HepG2 (cell line): ENCODE measurements at regions not wholly inside any gene's neighbourhood (a gene's known extent, or its start where the extent isn't known, plus 50 kb on each side); places are given as distances from the start of the nearest gene placed in this dataset.

Experiments used
- ATAC-seq: fragments of 200-7000 bp; cut with Tn5 transposase; 3 replicates; pipeline ENCODE4 v1.9.1; 2020; ENCODE audit warnings: mild to moderate bottlenecking, moderate library complexity
- BruUV-seq: library from RNA; stranded (reverse); fragments of 400-500 nt; replicated peaks from 2 replicates; lab custom pipeline; 2021; lab: Mats Ljungman, UMichigan
- CTCF ChIA-PET: fragments of 300-600 bp; formaldehyde crosslinking; extraction: SDS; loops from one replicate; lab custom pipeline; 2021; ENCODE audit warnings: low total read pairs, inconsistent platforms, low intra/inter-chr PET ratio; lab: Yijun Ruan, JAX
- POLR2A ChIA-PET: fragments of 350-600 bp; sonication (Branson Sonifier 250); formaldehyde crosslinking; loops from one replicate; lab custom pipeline; 2020; ENCODE audit warnings: antibody characterized with exemption, inconsistent platforms; lab: Yijun Ruan, JAX
- DNase-seq: peaks from one replicate; pipeline ENCODE4 v3.0.0-alpha.2; 2015; ENCODE audit warnings: low spot score
- FAIRE-seq: peaks from 3 replicates; lab custom pipeline; 2011; peaks lifted over from hg19 to GRCh38; lab: Jason Lieb, UNC
- H2AFZ ChIP-seq: one replicate; pipeline ENCODE4 v1.6.1; 2011; ENCODE audit warnings: low read length, inconsistent platforms
- H3K27ac ChIP-seq: fragments of 300-600 bp; 3 replicates; pipeline ENCODE4 v1.8.0; 2011; ENCODE audit warnings: mixed run types, mild to moderate bottlenecking, mixed read lengths, low read length, inconsistent platforms; ENCODE audit not compliant: insufficient read depth; ENCODE audit errors: extremely low read length
- H3K27me3 ChIP-seq, 2 experiments: fragments of 200-600 bp in 1 of 2; 2 replicates in 1 of 2; 3 replicates in 1 of 2; pipeline versions ENCODE4 v1.6.0 to v1.8.0; 2011; ENCODE audit warnings: low read length in 2 of 2, mild to moderate bottlenecking in 2 of 2, moderate library complexity in 2 of 2, inconsistent platforms in 1 of 2; ENCODE audit not compliant: insufficient read depth in 2 of 2, control insufficient read depth in 1 of 2
- H3K36me3 ChIP-seq, 2 experiments: fragments of 200-600 bp in 1 of 2; replicated peaks in 1 of 2; 2 replicates in 1 of 2; 3 replicates in 1 of 2; pipeline versions ENCODE4 v1.5.1 to v1.8.0; 2011; ENCODE audit warnings: low read length in 2 of 2, inconsistent platforms in 1 of 2; ENCODE audit not compliant: insufficient read depth in 2 of 2, control insufficient read depth in 1 of 2
- H3K4me1 ChIP-seq: 2 replicates; pipeline ENCODE4 v1.5.1; 2012; ENCODE audit warnings: low read length, inconsistent platforms; ENCODE audit not compliant: insufficient read depth
- H3K4me2 ChIP-seq: 2 replicates; pipeline ENCODE4 v1.6.0; 2011; ENCODE audit warnings: low read depth, low read length, inconsistent platforms
- H3K4me3 ChIP-seq, 3 experiments: fragments of 200-600 bp in 1 of 3; sonication (generic), shearing (Covaris generic) in 1 of 3; replicated peaks in 1 of 3; 2 replicates each; pipeline ENCODE4 v1.5.1; 2011 to 2016; ENCODE audit warnings: low read length in 3 of 3, inconsistent platforms in 2 of 3, low read depth in 2 of 3, mild to moderate bottlenecking in 2 of 3, control low read depth in 1 of 3, mixed read lengths in 1 of 3; ENCODE audit not compliant: insufficient read depth in 1 of 3
- H3K79me2 ChIP-seq: one replicate; pipeline ENCODE4 v1.6.1; 2011; ENCODE audit warnings: low read length, inconsistent platforms; ENCODE audit not compliant: insufficient read depth
- H3K9ac ChIP-seq: 2 replicates; pipeline ENCODE4 v1.6.0; 2011; ENCODE audit warnings: mild to moderate bottlenecking, low read depth, low read length, inconsistent platforms; ENCODE audit not compliant: insufficient read depth
- H3K9me3 ChIP-seq: 2 replicates; pipeline ENCODE4 v1.5.1; 2012; ENCODE audit warnings: mild to moderate bottlenecking, low read length
- H4K20me1 ChIP-seq: 2 replicates; pipeline ENCODE4 v1.6.0; 2011; ENCODE audit warnings: inconsistent platforms, mild to moderate bottlenecking, low read length, moderate library complexity; ENCODE audit not compliant: insufficient read depth
- CEBPZ ChIP-seq: IDR thresholded peaks from 2 replicates; pipeline ENCODE4 v1.6.1; 2012; ENCODE audit warnings: low read length, improper control_type of control experiment
- KDM3A ChIP-seq: IDR thresholded peaks from 2 replicates; pipeline ENCODE4 v1.6.1; 2018; ENCODE audit warnings: low read depth, missing compliant biosample characterization
- MXD1 ChIP-seq: sonication (generic); formaldehyde crosslinking; IDR thresholded peaks from 2 replicates; pipeline ENCODE4 v1.4.0; 2020; ENCODE audit warnings: mild to moderate bottlenecking, missing genetic modification reagents
- SNRNP70 ChIP-seq: fragments of 200-400 bp; formaldehyde crosslinking; IDR thresholded peaks from 2 replicates; pipeline ENCODE4 v1.6.1; 2017; ENCODE audit warnings: mild to moderate bottlenecking, low read depth, low read length, moderate library complexity
- SRSF1 ChIP-seq: fragments of 200-400 bp; formaldehyde crosslinking; optimal IDR thresholded peaks from 2 replicates; pipeline ENCODE3; 2017; ENCODE audit warnings: mild to moderate bottlenecking, low read depth, low read length, moderate library complexity
- TAF15 ChIP-seq: fragments of 200-400 bp; formaldehyde crosslinking; IDR thresholded peaks from one replicate; pipeline ENCODE4 v1.6.1; 2018; ENCODE audit warnings: mild to moderate bottlenecking, low read depth, low read length; ENCODE audit not compliant: poor library complexity, severe bottlenecking
- ZHX2 ChIP-seq, 2 experiments: sonication (generic) in 1 of 2; formaldehyde crosslinking in 1 of 2; IDR thresholded peaks; 2 replicates each; pipeline versions ENCODE4 v1.6.1 to v1.9.0; 2014 to 2022; ENCODE audit warnings: antibody characterized with exemption in 1 of 2, borderline replicate concordance in 1 of 2, inconsistent platforms in 1 of 2, low read depth in 1 of 2, missing genetic modification reagents in 1 of 2
- ZNF253 ChIP-seq: sonication (generic); formaldehyde crosslinking; IDR thresholded peaks from 2 replicates; pipeline ENCODE4 v1.8.0; 2022; ENCODE audit warnings: mild to moderate bottlenecking, missing genetic modification reagents, borderline replicate concordance
- ZNF510 ChIP-seq: sonication (generic); formaldehyde crosslinking; IDR thresholded peaks from 2 replicates; pipeline ENCODE4 v1.4.0; 2020; ENCODE audit warnings: low read depth, mild to moderate bottlenecking, missing genetic modification reagents
- ZNF569 ChIP-seq: sonication (generic); formaldehyde crosslinking; IDR thresholded peaks from 2 replicates; pipeline ENCODE4 v1.5.0; 2020; ENCODE audit warnings: mild to moderate bottlenecking, missing genetic modification reagents, moderate library complexity, borderline replicate concordance
- ZNF614 ChIP-seq: IDR thresholded peaks from 2 replicates; pipeline ENCODE4 v1.6.1; 2018; ENCODE audit warnings: missing biosample characterization, missing genetic modification reagents, inconsistent platforms, borderline replicate concordance
- ZNF704 ChIP-seq: sonication (generic); formaldehyde crosslinking; IDR thresholded peaks from 2 replicates; pipeline ENCODE4 v1.8.1; 2023; ENCODE audit warnings: mild to moderate bottlenecking, inconsistent platforms, moderate library complexity, missing genetic modification reagents, borderline replicate concordance
- ZNF792 ChIP-seq: IDR thresholded peaks from 2 replicates; pipeline ENCODE4 v1.6.1; 2016
- in situ Hi-C: cut with HindIII; loops from 2 replicates; pipeline ENCODE4 v1.10.0; 2017; ENCODE audit warnings: low pct_unique_long_range_greater_than_20kb; ENCODE audit not compliant: extremely low pct_ligation_motif_present
- intact Hi-C: fragments of 100-400 bp; cut with micrococcal nuclease; formaldehyde crosslinking; loops from one replicate; pipeline ENCODE4 v1.10.0; 2022; ENCODE audit not compliant: unreplicated experiment

GRCh38 chr9:73583576-73583975, 431.9 kb downstream of the ANXA1 start:
- BruUV-seq = no TSS peak
- no peak for ATAC-seq
- H3K36me3 ChIP-seq = no peaks in the 10 kb centered on the region
- no peak overlapping the region for H2AFZ ChIP-seq
- H3K27ac ChIP-seq = no peak overlapping the region
- no peak overlapping the region for H3K9ac ChIP-seq
- H3K79me2 ChIP-seq = no peaks in the 10 kb centered on the region
- H3K4me2 ChIP-seq = no peak overlapping the region
- ChIA-PET CTCF (no interaction called here), POLR2A (no interaction called here)
- no peak overlapping the region for H3K4me3 ChIP-seq
- H4K20me1 ChIP-seq = no peaks in the 10 kb centered on the region
- intact Hi-C loops = no loop called here
- H3K27me3 ChIP-seq = no peaks in the 10 kb centered on the region
- in situ Hi-C loops = no loop called here
- FAIRE-seq = no peak
- DNase-seq = no peak
- peaks cover 9% of the 10 kb centered on the region for H3K4me1 ChIP-seq
- no peaks in the 10 kb centered on the region for H3K9me3 ChIP-seq
- TF ChIP-seq ZNF569 (CRISPR knock-in tag) (no peak), SNRNP70 (no peak), ZHX2 (IDR thresholded peaks at IDR 0.05; ENCODE audit: low read depth) (no peak), ZHX2 (CRISPR knock-in tag; IDR thresholded peaks at IDR 0.05; ENCODE audit: borderline replicate concordance) (no peak), ZNF253 (no peak), ZNF792 (CRISPR knock-in tag) (no peak), ZNF510 (CRISPR knock-in tag) (no peak), CEBPZ (no peak), MXD1 (CRISPR knock-in tag) (no peak), SRSF1 (no peak), KDM3A (CRISPR knock-in tag) (no peak), TAF15 (no peak), ZNF614 (CRISPR knock-in tag) (no peak), ZNF704 (CRISPR knock-in tag) (no peak)
